ENCODE measurements at regions not wholly inside any gene's neighbourhood (a gene's known extent, or its start where the extent isn't known, plus 50 kb on each side); places are given as distances from the start of the nearest gene placed in this dataset.

DNA sequence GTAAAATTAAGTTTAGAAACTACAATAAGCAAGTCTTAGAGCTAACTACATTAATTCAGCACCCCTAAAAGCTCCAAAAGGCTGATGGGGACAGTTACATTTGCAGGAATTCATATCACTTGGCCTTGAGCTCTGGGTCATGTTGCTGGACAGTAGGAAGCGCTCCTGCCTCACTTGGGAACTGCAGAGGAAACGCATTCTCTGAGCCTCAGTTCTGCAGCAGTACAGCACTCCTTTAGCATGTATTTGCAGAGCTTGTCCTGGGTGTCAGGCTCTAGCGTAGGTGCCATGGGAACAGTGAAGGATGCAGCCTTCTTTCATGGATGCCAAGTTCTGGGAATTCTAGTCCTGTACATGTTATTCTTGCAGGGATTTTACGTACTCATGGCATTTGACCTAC, 710.4 kb downstream of the IRX1 start:
- Mint-ChIP-seq H3K27ac (no peak overlapping the region), H3K36me3 (ENCODE audit: low read depth) (no peaks in the 10 kb centered on the region), H3K4me3 (no peak overlapping the region)

DNA sequence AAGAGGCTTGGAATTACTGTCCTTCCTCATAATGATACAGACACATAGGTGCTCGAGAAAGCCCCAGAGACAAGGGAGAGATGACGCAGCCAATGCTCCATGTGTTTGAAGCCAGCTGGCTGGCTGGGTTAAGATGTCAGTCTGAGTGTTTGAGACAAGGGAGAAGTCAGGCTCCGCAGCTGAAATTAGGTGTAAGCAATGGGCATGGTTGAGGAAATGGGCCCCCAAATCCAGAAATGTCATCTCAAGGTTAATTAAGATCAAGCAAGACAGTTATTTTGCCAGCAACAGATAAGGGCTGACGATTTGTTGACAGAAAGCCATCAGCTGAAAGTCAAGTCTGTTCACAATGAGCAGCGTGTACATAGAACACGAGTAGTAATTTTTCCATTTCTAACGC, 713.4 kb downstream of the IRX1 start:
- H3K36me3 Mint-ChIP-seq (ENCODE audit: low read depth) = peaks cover 5% of the 10 kb centered on the region

More for the DNA sequence above, 710.4 kb downstream of the IRX1 start:
- peaks cover 38% of the 10 kb centered on the region for H3K9me3 Mint-ChIP-seq
- H3K4me1 Mint-ChIP-seq (ENCODE audit: low read depth) = no peaks in the 10 kb centered on the region
- DNase-seq = no peak
- H3K27me3 Mint-ChIP-seq (ENCODE audit: insufficient read depth) = no peaks in the 10 kb centered on the region
- TF ChIP-seq, protein P1, sequence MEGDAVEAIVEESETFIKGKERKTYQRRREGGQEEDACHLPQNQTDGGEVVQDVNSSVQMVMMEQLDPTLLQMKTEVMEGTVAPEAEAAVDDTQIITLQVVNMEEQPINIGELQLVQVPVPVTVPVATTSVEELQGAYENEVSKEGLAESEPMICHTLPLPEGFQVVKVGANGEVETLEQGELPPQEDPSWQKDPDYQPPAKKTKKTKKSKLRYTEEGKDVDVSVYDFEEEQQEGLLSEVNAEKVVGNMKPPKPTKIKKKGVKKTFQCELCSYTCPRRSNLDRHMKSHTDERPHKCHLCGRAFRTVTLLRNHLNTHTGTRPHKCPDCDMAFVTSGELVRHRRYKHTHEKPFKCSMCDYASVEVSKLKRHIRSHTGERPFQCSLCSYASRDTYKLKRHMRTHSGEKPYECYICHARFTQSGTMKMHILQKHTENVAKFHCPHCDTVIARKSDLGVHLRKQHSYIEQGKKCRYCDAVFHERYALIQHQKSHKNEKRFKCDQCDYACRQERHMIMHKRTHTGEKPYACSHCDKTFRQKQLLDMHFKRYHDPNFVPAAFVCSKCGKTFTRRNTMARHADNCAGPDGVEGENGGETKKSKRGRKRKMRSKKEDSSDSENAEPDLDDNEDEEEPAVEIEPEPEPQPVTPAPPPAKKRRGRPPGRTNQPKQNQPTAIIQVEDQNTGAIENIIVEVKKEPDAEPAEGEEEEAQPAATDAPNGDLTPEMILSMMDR (IDR thresholded peaks at IDR 0.05) = no peak

DNA sequence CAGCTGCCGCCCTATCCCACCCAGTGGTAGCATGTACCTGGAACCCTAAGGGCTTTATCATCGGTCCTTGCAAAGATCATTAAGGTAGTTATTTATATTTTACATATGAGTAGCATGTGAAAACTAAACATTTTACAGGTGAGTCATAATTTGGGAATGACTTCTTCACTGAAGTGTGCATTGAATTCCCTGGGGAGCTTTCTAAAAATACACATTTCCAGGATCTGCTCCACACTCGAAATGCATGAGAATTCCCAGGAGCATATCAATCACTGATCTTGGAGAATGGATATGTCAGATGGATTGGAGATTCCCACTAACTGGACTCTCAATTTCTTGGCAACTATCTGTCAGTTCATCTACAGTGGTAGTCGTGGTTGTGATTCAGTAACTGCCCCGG, 717.5 kb downstream of the IRX1 start:
- no peak overlapping the region for H3K27ac Mint-ChIP-seq
- DNase-seq = no peak
- H3K27me3 Mint-ChIP-seq (ENCODE audit: insufficient read depth) = peaks cover 2% of the 10 kb centered on the region
- H3K4me1 Mint-ChIP-seq (ENCODE audit: low read depth) = no peaks in the 10 kb centered on the region
- TF ChIP-seq, protein P1 (IDR thresholded peaks at IDR 0.05) = no peak
- H3K4me3 Mint-ChIP-seq = no peak overlapping the region
- H3K9me3 Mint-ChIP-seq = peaks cover 51% of the 10 kb centered on the region
- peaks cover 8% of the 10 kb centered on the region for H3K36me3 Mint-ChIP-seq (ENCODE audit: low read depth)

More for the DNA sequence above, 713.4 kb downstream of the IRX1 start:
- peaks cover 2% of the 10 kb centered on the region; the same call in 1 of the 2 replicates for H3K27me3 Mint-ChIP-seq (ENCODE audit: insufficient read depth)
- no peak overlapping the region for H3K27ac Mint-ChIP-seq
- H3K4me1 Mint-ChIP-seq (ENCODE audit: low read depth) = no peaks in the 10 kb centered on the region
- TF ChIP-seq, protein P1 (IDR thresholded peaks at IDR 0.05) = no peak
- no peak overlapping the region for H3K4me3 Mint-ChIP-seq
- peaks cover 52% of the 10 kb centered on the region for H3K9me3 Mint-ChIP-seq
- no peak for DNase-seq

DNA sequence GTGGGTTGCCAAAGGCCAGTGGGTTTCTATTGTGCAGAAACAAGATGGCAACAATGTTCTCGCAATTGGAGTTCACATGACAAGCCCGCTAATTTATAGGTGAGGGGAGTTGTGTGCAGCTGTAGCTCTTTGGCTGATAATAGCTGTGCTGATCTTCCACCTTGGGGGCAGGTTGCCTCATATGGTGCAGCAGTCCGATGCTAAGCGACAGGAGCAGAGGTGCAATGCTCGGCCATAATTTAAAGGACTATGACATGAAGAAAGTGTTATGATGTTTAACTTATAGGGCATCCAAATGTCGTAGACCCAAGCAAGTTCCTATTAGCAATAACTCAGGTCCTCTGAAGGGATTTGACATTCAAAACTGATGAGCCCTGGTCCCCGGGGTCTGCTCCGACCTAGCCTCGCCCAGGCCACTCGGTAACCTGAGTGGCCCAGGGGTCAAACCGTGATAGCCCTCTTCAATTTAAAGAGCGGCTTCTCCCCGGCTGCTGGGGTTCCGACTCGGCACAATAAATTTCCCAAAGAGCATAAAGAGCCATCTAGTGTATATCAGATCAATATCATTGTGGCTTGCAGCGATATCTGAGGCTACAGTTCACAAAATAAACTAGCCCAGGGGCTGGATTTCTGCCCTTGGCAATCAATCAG, 724.0 kb downstream of the IRX1 start:
- H3K4me3 Mint-ChIP-seq = no peak overlapping the region
- H3K36me3 Mint-ChIP-seq (ENCODE audit: low read depth) = no peaks in the 10 kb centered on the region
- H3K4me1 Mint-ChIP-seq (ENCODE audit: low read depth) = no peaks in the 10 kb centered on the region
- DNase-seq = no peak
- no peak overlapping the region for H3K27ac Mint-ChIP-seq
- TF ChIP-seq, protein P1 (IDR thresholded peaks at IDR 0.05) = no peak
- peaks cover 1% of the 10 kb centered on the region for H3K27me3 Mint-ChIP-seq (ENCODE audit: insufficient read depth)
- peaks cover 51% of the 10 kb centered on the region for H3K9me3 Mint-ChIP-seq

DNA sequence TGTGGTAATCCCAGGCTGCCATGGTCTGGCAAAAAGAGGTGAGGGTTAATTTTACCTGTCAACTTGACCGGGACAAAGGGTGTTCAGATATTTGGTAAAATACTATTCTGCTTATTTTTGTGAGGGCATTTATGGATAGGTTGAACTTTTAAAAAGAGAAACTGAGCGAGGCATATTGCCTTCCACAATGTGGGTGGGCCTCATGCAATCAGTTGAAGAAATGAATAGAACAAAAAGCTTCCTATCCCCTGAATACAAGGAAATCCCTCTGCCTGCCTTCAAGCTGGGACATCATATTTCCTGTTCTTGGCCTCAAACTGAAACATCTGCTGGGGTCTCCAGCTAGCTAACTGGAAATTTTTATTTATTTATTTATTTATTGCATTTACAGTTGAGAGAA, 734.7 kb downstream of the IRX1 start:
- TF ChIP-seq, protein P1 (IDR thresholded peaks at IDR 0.05) = no peak
- Mint-ChIP-seq H3K4me1 (ENCODE audit: low read depth) (no peaks in the 10 kb centered on the region), H3K27me3 (ENCODE audit: insufficient read depth) (peaks cover 2% of the 10 kb centered on the region; the same call in 1 of the 2 replicates), H3K4me3 (no peak overlapping the region), H3K36me3 (ENCODE audit: low read depth) (peaks cover 5% of the 10 kb centered on the region; the same call in 1 of the 2 replicates), H3K9me3 (peaks cover 52% of the 10 kb centered on the region), H3K27ac (no peak overlapping the region)
- no peak for DNase-seq
